HCT116 (cell line): ENCODE measurements at regions not wholly inside any gene's neighbourhood (a gene's known extent, or its start where the extent isn't known, plus 50 kb on each side); places are given as distances from the start of the nearest gene placed in this dataset.

Experiments used
- CBX3 ChIP-seq: IDR thresholded peaks from 2 replicates; pipeline ENCODE4 v1.6.1; 2012; ENCODE audit warnings: low read depth
- CEBPB ChIP-seq: IDR thresholded peaks from 2 replicates; pipeline ENCODE4 v1.6.1; 2012; ENCODE audit warnings: low read depth
- CTCF ChIP-seq, 3 experiments: fragments of 200-600 bp in 1 of 3; sonication (generic) in 1 of 3; IDR thresholded peaks in 2 of 3; conservative IDR thresholded peaks in 1 of 3; 2 replicates each; pipeline ENCODE4 v1.5.1; 2012 to 2017; ENCODE audit warnings: low read depth in 2 of 3, low read length in 2 of 3, antibody characterized with exemption in 1 of 3, borderline replicate concordance in 1 of 3, control low read depth in 1 of 3, mild to moderate bottlenecking in 1 of 3, mixed read lengths in 1 of 3, mixed run types in 1 of 3, moderate library complexity in 1 of 3; ENCODE audit not compliant: insufficient read depth in 1 of 3
- EGR1 ChIP-seq: IDR thresholded peaks from 2 replicates; pipeline ENCODE4 v1.6.1; 2012; ENCODE audit warnings: low read depth
- EZH2 ChIP-seq: fragments of 200-600 bp; sonication (generic); IDR thresholded peaks from 2 replicates; pipeline ENCODE4 v1.6.1; 2017; ENCODE audit warnings: antibody characterized with exemption, mixed run types
- POLR2A ChIP-seq: IDR thresholded peaks from 2 replicates; pipeline ENCODE4 v1.7.0; 2011; ENCODE audit warnings: borderline replicate concordance; ENCODE audit not compliant: insufficient read depth, insufficient read length; ENCODE audit errors: extremely low read depth
- ZNF274 ChIP-seq: fragments of 200-500 bp; sonication (Bioruptor generic); IDR thresholded peaks from 2 replicates; pipeline ENCODE4 v1.6.1; 2014; ENCODE audit warnings: mild to moderate bottlenecking, low read depth, low read length, inconsistent platforms
- TF ChIP-seq, protein P1 (sequence below): IDR thresholded peaks from 2 replicates; pipeline ENCODE4 v1.6.1; 2012; ENCODE audit warnings: low read depth

DNA sequence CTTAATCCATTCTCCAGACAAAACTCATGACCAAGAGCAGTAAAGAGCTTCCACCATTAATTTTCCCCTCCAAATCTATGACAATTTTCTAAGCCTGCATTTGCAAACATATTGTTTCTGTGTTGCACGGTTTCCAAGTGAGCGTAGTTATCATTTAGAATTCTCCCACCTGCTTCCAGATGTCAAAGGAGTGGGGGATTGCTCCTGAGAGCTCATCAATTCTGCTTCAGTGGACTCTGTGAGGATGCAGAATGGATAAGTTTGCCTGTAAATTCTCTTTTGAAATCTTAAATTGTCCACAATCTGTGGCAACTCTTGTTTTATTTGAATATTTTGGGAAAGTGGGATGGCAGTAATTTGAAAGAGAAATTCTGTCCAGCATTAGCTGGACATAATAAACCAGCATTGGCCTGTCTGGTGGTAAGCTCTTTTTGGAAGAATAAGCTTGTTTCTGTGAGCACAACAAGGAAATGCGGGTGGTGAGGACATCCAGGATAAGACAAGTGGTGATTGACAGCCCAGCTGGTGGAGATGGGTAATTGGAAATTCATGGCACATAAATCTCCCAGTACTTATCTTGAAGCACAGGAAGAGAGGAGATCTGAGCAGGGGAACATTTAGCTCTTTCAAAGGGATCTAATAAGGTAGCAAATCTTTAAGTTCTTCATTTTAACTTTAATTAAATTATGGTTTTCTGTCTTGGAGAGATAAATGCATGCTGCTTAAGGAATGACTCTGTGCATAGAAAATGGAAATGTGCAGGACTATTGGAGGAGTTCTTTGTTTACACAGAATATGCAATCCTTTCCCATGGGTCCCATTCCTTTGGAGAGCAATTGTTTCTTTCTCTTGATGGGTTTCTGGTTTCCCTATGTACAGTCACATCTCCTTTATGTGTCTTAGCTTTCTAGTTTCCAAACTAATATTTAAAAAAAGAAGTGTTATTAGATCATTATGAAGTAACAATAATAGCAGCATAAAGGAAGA lies 73.2 kb downstream of the FAT3 start:
- TF ChIP-seq CTCF (IDR thresholded peaks at IDR 0.05 in 2 of 3, conservative IDR thresholded peaks at IDR 0.05 in 1 of 3; ENCODE audit: borderline replicate concordance in 1 of 3, insufficient read depth in 1 of 3, low read depth in 2 of 3, low read length in 2 of 3) (no peak), EZH2 (no peak), POLR2A (no peak), CBX3 (no peak), CEBPB (no peak), ZNF274 (no peak), EGR1 (no peak)
- TF ChIP-seq, protein P1, sequence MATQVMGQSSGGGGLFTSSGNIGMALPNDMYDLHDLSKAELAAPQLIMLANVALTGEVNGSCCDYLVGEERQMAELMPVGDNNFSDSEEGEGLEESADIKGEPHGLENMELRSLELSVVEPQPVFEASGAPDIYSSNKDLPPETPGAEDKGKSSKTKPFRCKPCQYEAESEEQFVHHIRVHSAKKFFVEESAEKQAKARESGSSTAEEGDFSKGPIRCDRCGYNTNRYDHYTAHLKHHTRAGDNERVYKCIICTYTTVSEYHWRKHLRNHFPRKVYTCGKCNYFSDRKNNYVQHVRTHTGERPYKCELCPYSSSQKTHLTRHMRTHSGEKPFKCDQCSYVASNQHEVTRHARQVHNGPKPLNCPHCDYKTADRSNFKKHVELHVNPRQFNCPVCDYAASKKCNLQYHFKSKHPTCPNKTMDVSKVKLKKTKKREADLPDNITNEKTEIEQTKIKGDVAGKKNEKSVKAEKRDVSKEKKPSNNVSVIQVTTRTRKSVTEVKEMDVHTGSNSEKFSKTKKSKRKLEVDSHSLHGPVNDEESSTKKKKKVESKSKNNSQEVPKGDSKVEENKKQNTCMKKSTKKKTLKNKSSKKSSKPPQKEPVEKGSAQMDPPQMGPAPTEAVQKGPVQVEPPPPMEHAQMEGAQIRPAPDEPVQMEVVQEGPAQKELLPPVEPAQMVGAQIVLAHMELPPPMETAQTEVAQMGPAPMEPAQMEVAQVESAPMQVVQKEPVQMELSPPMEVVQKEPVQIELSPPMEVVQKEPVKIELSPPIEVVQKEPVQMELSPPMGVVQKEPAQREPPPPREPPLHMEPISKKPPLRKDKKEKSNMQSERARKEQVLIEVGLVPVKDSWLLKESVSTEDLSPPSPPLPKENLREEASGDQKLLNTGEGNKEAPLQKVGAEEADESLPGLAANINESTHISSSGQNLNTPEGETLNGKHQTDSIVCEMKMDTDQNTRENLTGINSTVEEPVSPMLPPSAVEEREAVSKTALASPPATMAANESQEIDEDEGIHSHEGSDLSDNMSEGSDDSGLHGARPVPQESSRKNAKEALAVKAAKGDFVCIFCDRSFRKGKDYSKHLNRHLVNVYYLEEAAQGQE, result no peak
